H9 (cell line): ENCODE measurements at regions not wholly inside any gene's neighbourhood (a gene's known extent, or its start where the extent isn't known, plus 50 kb on each side); places are given as distances from the start of the nearest gene placed in this dataset.

Experiments used
- DNase-seq: peaks from one replicate; pipeline ENCODE4 v3.0.0-alpha.2; 2017
- H2AFZ ChIP-seq: one replicate; pipeline ENCODE4 v1.6.1; 2013; ENCODE audit warnings: mild to moderate bottlenecking, low read length, control low read depth, moderate library complexity
- H2AK5ac ChIP-seq: 2 replicates; pipeline ENCODE4 v1.6.1; 2013; ENCODE audit warnings: low read length, control low read depth, mixed read lengths; ENCODE audit not compliant: insufficient read length
- H2BK120ac ChIP-seq: one replicate; pipeline ENCODE4 v1.6.1; 2013; ENCODE audit warnings: low read depth, mild to moderate bottlenecking, low read length, control low read depth, inconsistent platforms; ENCODE audit not compliant: poor library complexity, severe bottlenecking
- H2BK12ac ChIP-seq: 2 replicates; pipeline ENCODE4 v1.6.1; 2013; ENCODE audit warnings: low read length, control low read depth, mixed read lengths, low read depth; ENCODE audit not compliant: insufficient read length
- H2BK15ac ChIP-seq: 2 replicates; pipeline ENCODE4 v1.6.1; 2013; ENCODE audit warnings: low read depth, low read length, control low read depth
- H2BK20ac ChIP-seq: one replicate; pipeline ENCODE4 v1.6.1; 2013; ENCODE audit warnings: low read depth, mild to moderate bottlenecking, low read length, control low read depth, inconsistent platforms; ENCODE audit not compliant: poor library complexity, severe bottlenecking
- H2BK5ac ChIP-seq: 2 replicates; pipeline ENCODE4 v1.6.1; 2013; ENCODE audit warnings: low read length, control low read depth, mixed read lengths; ENCODE audit not compliant: insufficient read length
- H3K14ac ChIP-seq: 2 replicates; pipeline ENCODE4 v1.6.1; 2013; ENCODE audit warnings: low read length, control low read depth; ENCODE audit not compliant: insufficient read depth
- H3K18ac ChIP-seq: 2 replicates; pipeline ENCODE4 v1.6.1; 2013; ENCODE audit warnings: low read depth, mild to moderate bottlenecking, mixed read lengths, low read length, control low read depth; ENCODE audit not compliant: insufficient read length
- H3K23ac ChIP-seq: 2 replicates; pipeline ENCODE4 v1.6.1; 2013; ENCODE audit warnings: low read length, control low read depth, mixed read lengths, low read depth; ENCODE audit not compliant: insufficient read length
- H3K23me2 ChIP-seq: 2 replicates; pipeline ENCODE4 v1.6.1; 2013; ENCODE audit warnings: low read depth, mild to moderate bottlenecking, mixed read lengths, low read length, control low read depth; ENCODE audit not compliant: insufficient read length, poor library complexity, severe bottlenecking
- H3K27ac ChIP-seq: 2 replicates; pipeline ENCODE4 v1.5.1; 2013; ENCODE audit warnings: low read length, control low read depth, mixed read lengths, low read depth; ENCODE audit not compliant: insufficient read length
- H3K27me3 ChIP-seq: 2 replicates; pipeline ENCODE4 v1.6.1; 2013; ENCODE audit warnings: low read length, control low read depth, inconsistent platforms; ENCODE audit not compliant: insufficient read depth
- H3K4ac ChIP-seq: 2 replicates; pipeline ENCODE4 v1.6.1; 2013; ENCODE audit warnings: low read depth, mild to moderate bottlenecking, control low read depth, inconsistent platforms, low read length, moderate library complexity
- H3K4me1 ChIP-seq: 2 replicates; pipeline ENCODE4 v1.6.1; 2013; ENCODE audit warnings: low read length, control low read depth, inconsistent platforms; ENCODE audit not compliant: insufficient read depth
- H3K4me2 ChIP-seq: 2 replicates; pipeline ENCODE4 v1.6.1; 2013; ENCODE audit warnings: low read length, control low read depth, mixed read lengths; ENCODE audit not compliant: insufficient read length, insufficient read depth
- H3K56ac ChIP-seq: 2 replicates; pipeline ENCODE4 v1.6.1; 2013; ENCODE audit warnings: low read depth, mild to moderate bottlenecking, mixed read lengths, low read length, control low read depth; ENCODE audit not compliant: insufficient read length
- H3K79me1 ChIP-seq: 2 replicates; pipeline ENCODE4 v1.6.1; 2013; ENCODE audit warnings: low read depth, mild to moderate bottlenecking, moderate library complexity, low read length, control low read depth, inconsistent platforms; ENCODE audit not compliant: insufficient read depth, poor library complexity, severe bottlenecking
- H3K79me2 ChIP-seq: 2 replicates; pipeline ENCODE4 v1.6.1; 2013; ENCODE audit warnings: low read length, control low read depth, inconsistent platforms; ENCODE audit not compliant: insufficient read depth
- H3K9ac ChIP-seq: 2 replicates; pipeline ENCODE4 v1.6.1; 2013; ENCODE audit warnings: low read length, control low read depth, mixed read lengths; ENCODE audit not compliant: insufficient read length; ENCODE audit errors: extremely low read depth
- H3K9me3 ChIP-seq: one replicate; pipeline ENCODE4 v1.6.1; 2013; ENCODE audit warnings: low read depth, low read length, inconsistent platforms; ENCODE audit not compliant: control insufficient read depth
- H3T11ph ChIP-seq: one replicate; pipeline ENCODE4 v1.6.1; 2013; ENCODE audit warnings: mild to moderate bottlenecking, low read length, control low read depth, inconsistent platforms
- H4K20me1 ChIP-seq: one replicate; pipeline ENCODE4 v1.6.1; 2013; ENCODE audit not compliant: control insufficient read depth, insufficient read length, insufficient read depth
- H4K5ac ChIP-seq: 2 replicates; pipeline ENCODE4 v1.6.1; 2013; ENCODE audit warnings: low read depth, mild to moderate bottlenecking, mixed read lengths, low read length, control low read depth; ENCODE audit not compliant: insufficient read length
- H4K8ac ChIP-seq: replicated peaks from 2 replicates; pipeline ENCODE4 v1.6.1; 2013; ENCODE audit warnings: low read length, control low read depth, mixed read lengths, low read depth; ENCODE audit not compliant: insufficient read length
- H4K91ac ChIP-seq: 2 replicates; pipeline ENCODE4 v1.6.1; 2013; ENCODE audit warnings: low read depth, mild to moderate bottlenecking, moderate library complexity, mixed read lengths, low read length, control low read depth; ENCODE audit not compliant: insufficient read length
- H3K27ac Mint-ChIP-seq, 3 experiments: 2 replicates in 2 of 3; 3 replicates in 1 of 3; pipeline ENCODE4 v1.8.0; 2020 to 2021; ENCODE audit warnings: mixed read lengths in 3 of 3, mild to moderate bottlenecking in 1 of 3, moderate library complexity in 1 of 3
- H3K27me3 Mint-ChIP-seq: 2 replicates; pipeline ENCODE4 v1.8.0; 2021; ENCODE audit warnings: low read depth, mild to moderate bottlenecking, moderate library complexity, mixed read lengths
- H3K36me3 Mint-ChIP-seq, 3 experiments: 2 replicates in 2 of 3; 3 replicates in 1 of 3; pipeline ENCODE4 v1.8.0; 2020 to 2021; ENCODE audit warnings: low read depth in 3 of 3, mixed read lengths in 3 of 3; ENCODE audit not compliant: insufficient read depth in 1 of 3
- H3K4me1 Mint-ChIP-seq, 2 experiments: 2 replicates each; pipeline ENCODE4 v1.8.0; 2020; ENCODE audit warnings: mixed read lengths in 2 of 2
- H3K4me3 Mint-ChIP-seq, 2 experiments: 2 replicates in 1 of 2; 3 replicates in 1 of 2; pipeline ENCODE4 v1.8.0; 2020 to 2021; ENCODE audit warnings: mild to moderate bottlenecking in 2 of 2, mixed read lengths in 2 of 2, moderate library complexity in 1 of 2
- H3K9me3 Mint-ChIP-seq, 2 experiments: 2 replicates in 1 of 2; 3 replicates in 1 of 2; pipeline ENCODE4 v1.8.0; 2020; ENCODE audit warnings: mild to moderate bottlenecking in 2 of 2, mixed read lengths in 2 of 2, moderate library complexity in 1 of 2
- whole genome bisulfite sequencing: extraction: QIAGEN DNeasy Blood & Tissue Kit; methylation state at CpG from one replicate; pipeline ENCODE4 v1.1.7; 2013; ENCODE audit warnings: missing lambda C conversion rate, low lambda C conversion rate, mixed read lengths; ENCODE audit not compliant: insufficient read length; ENCODE audit errors: extremely low coverage; 5-methylcytosine and 5-hydroxymethylcytosine counted together
- TF ChIP-seq, protein P1 (sequence below): fragments of 200-600 bp; sonication (generic); conservative IDR thresholded peaks from 3 replicates; pipeline ENCODE4 v1.8.0; 2021; ENCODE audit warnings: antibody characterized with exemption, mild to moderate bottlenecking

DNA sequence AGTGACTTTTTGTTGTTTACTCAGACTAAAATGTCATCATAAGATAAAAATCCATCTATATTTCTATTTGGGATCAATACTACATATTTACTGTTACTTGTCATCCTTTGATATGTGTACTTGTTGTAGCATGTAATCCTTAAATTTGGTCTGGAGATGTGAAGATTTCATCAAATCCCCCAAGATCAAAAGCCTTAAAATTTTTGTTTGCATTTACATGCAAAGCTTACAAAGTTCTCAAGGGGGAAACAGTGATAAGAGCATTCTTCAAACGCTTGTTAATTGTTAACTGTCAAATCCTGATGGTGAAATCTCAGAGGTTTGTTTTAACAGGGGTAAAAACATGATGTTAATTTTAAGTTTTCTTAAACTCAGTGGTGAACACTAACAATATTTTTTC lies 84.9 kb upstream of the SKAP2 start:
- TF ChIP-seq, protein P1, sequence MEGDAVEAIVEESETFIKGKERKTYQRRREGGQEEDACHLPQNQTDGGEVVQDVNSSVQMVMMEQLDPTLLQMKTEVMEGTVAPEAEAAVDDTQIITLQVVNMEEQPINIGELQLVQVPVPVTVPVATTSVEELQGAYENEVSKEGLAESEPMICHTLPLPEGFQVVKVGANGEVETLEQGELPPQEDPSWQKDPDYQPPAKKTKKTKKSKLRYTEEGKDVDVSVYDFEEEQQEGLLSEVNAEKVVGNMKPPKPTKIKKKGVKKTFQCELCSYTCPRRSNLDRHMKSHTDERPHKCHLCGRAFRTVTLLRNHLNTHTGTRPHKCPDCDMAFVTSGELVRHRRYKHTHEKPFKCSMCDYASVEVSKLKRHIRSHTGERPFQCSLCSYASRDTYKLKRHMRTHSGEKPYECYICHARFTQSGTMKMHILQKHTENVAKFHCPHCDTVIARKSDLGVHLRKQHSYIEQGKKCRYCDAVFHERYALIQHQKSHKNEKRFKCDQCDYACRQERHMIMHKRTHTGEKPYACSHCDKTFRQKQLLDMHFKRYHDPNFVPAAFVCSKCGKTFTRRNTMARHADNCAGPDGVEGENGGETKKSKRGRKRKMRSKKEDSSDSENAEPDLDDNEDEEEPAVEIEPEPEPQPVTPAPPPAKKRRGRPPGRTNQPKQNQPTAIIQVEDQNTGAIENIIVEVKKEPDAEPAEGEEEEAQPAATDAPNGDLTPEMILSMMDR, result no peak
- Histone ChIP-seq H3K18ac (no peak overlapping the region), H3K4ac (no peak overlapping the region), H2AK5ac (no peak overlapping the region), H2BK20ac (no peak overlapping the region), H2BK5ac (no peak overlapping the region), H2BK15ac (no peak overlapping the region), H2AFZ (no peak overlapping the region), H3K56ac (no peak overlapping the region), H2BK120ac (no peak overlapping the region), H3K23me2 (no peaks in the 10 kb centered on the region), H4K8ac (no peak overlapping the region), H4K20me1 (no peaks in the 10 kb centered on the region), H3K79me2 (no peaks in the 10 kb centered on the region), H3K79me1 (no peaks in the 10 kb centered on the region), H3K27ac (peak overlapping the region; percentile 97), H2BK12ac (no peak overlapping the region), H3K9me3 (no peaks in the 10 kb centered on the region), H3K9ac (no peak overlapping the region), H3K4me1 (peaks cover 3% of the 10 kb centered on the region; the same call in 1 of the 2 replicates), H3K14ac (no peak overlapping the region), H3T11ph (no peak overlapping the region), H4K5ac (no peak overlapping the region), H4K91ac (no peak overlapping the region), H3K4me2 (no peak overlapping the region), H3K27me3 (no peaks in the 10 kb centered on the region), H3K23ac (no peak overlapping the region)
- H3K27me3 Mint-ChIP-seq, result peaks cover 1% of the 10 kb centered on the region
- DNase-seq, result no peak
- no peaks in the 10 kb centered on the region for H3K9me3 Mint-ChIP-seq
- no peaks in the 10 kb centered on the region for H3K36me3 Mint-ChIP-seq
- H3K4me3 Mint-ChIP-seq, result peak overlapping the region in 1 of 2 experiments; percentile 18; a peak in 2 of 5 replicates
- peak overlapping the region; percentile 70 to 99 (median 98); a peak in 5 of 7 replicates for H3K27ac Mint-ChIP-seq
- WGBS, result no CpG with 5 or more reads among the region's 1 CpG
- H3K4me1 Mint-ChIP-seq, result peaks cover 62 to 63% of the 10 kb centered on the region in 2 experiments
